Glutamatergic neuron (in vitro differentiated cells): ENCODE measurements at regions not wholly inside any gene's neighbourhood (a gene's known extent, or its start where the extent isn't known, plus 50 kb on each side); places are given as distances from the start of the nearest gene placed in this dataset.
A peak's percentile ranks its signal among the peaks of the same experiment; 100 is the strongest.

ENCODE experiments used
- DNase-seq: peaks from one replicate; pipeline ENCODE4 v3.0.0; 2022
- H3K27ac Mint-ChIP-seq: one replicate; pipeline ENCODE4 v1.8.0; 2020; ENCODE audit warnings: mild to moderate bottlenecking, mixed read lengths, inconsistent platforms; ENCODE audit not compliant: unreplicated experiment
- H3K27me3 Mint-ChIP-seq: one replicate; pipeline ENCODE4 v1.8.0; 2020; ENCODE audit warnings: mild to moderate bottlenecking, moderate library complexity, mixed read lengths, inconsistent platforms; ENCODE audit not compliant: unreplicated experiment
- H3K36me3 Mint-ChIP-seq: one replicate; pipeline ENCODE4 v1.8.0; 2020; ENCODE audit warnings: mild to moderate bottlenecking, mixed read lengths, inconsistent platforms; ENCODE audit not compliant: unreplicated experiment
- H3K4me1 Mint-ChIP-seq: one replicate; pipeline ENCODE4 v1.8.0; 2020; ENCODE audit warnings: mild to moderate bottlenecking, low read depth, mixed read lengths, inconsistent platforms; ENCODE audit not compliant: unreplicated experiment
- H3K4me3 Mint-ChIP-seq: one replicate; pipeline ENCODE4 v1.8.0; 2020; ENCODE audit warnings: mild to moderate bottlenecking, mixed read lengths, inconsistent platforms; ENCODE audit not compliant: unreplicated experiment
- H3K9me3 Mint-ChIP-seq: one replicate; pipeline ENCODE4 v1.8.0; 2020; ENCODE audit warnings: mild to moderate bottlenecking, moderate library complexity, mixed read lengths, inconsistent platforms; ENCODE audit not compliant: unreplicated experiment
- TF ChIP-seq, protein P1 (sequence below): fragments of 200-600 bp; sonication (generic); IDR thresholded peaks from one replicate; pipeline ENCODE4 v1.5.0; 2021; ENCODE audit not compliant: partially characterized antibody, unreplicated experiment

- TF ChIP-seq, protein P1, sequence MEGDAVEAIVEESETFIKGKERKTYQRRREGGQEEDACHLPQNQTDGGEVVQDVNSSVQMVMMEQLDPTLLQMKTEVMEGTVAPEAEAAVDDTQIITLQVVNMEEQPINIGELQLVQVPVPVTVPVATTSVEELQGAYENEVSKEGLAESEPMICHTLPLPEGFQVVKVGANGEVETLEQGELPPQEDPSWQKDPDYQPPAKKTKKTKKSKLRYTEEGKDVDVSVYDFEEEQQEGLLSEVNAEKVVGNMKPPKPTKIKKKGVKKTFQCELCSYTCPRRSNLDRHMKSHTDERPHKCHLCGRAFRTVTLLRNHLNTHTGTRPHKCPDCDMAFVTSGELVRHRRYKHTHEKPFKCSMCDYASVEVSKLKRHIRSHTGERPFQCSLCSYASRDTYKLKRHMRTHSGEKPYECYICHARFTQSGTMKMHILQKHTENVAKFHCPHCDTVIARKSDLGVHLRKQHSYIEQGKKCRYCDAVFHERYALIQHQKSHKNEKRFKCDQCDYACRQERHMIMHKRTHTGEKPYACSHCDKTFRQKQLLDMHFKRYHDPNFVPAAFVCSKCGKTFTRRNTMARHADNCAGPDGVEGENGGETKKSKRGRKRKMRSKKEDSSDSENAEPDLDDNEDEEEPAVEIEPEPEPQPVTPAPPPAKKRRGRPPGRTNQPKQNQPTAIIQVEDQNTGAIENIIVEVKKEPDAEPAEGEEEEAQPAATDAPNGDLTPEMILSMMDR = no peak
- DNase-seq = no peak
Measured at GRCh38 chr4:86487738-86488348, 106.3 kb upstream of the PTPN13 start.

DNA sequence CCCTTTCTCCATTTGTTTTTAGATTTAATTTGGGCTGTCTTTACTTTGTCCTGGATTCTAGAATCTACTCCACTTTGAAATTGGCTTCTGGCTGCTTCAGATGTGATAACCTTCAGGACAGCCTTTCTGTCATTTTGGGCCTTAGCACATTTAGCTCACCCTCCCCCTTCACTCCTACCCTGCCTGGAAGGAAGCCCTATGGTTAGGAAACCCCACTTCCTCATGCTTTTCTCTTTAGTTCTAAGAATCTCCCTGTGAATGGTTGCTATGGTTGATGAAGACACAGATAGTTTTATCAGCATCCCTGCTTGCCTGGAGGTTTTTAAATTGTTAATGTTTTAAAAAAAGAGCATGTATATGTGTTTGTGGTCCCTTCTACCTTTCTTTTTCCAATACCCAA, 100.7 kb upstream of the PTPN13 start:
- TF ChIP-seq, protein P1 = no peak
- H3K27me3 Mint-ChIP-seq = peaks cover 2% of the 10 kb centered on the region
- no peaks in the 10 kb centered on the region for H3K4me1 Mint-ChIP-seq
- no peak for DNase-seq
- no peak overlapping the region for H3K4me3 Mint-ChIP-seq
- H3K27ac Mint-ChIP-seq = no peak overlapping the region
- H3K36me3 Mint-ChIP-seq = no peaks in the 10 kb centered on the region
- no peaks in the 10 kb centered on the region for H3K9me3 Mint-ChIP-seq

More at GRCh38 chr4:86487738-86488348, 106.3 kb upstream of the PTPN13 start:
- Mint-ChIP-seq H3K9me3 (peaks cover 2% of the 10 kb centered on the region), H3K4me3 (no peak overlapping the region), H3K36me3 (no peaks in the 10 kb centered on the region), H3K27me3 (no peaks in the 10 kb centered on the region), H3K4me1 (peaks cover 8% of the 10 kb centered on the region), H3K27ac (no peak overlapping the region)

GRCh38 chr4:86496094-86497080, 97.7 kb upstream of the PTPN13 start:
- Mint-ChIP-seq H3K36me3 (no peaks in the 10 kb centered on the region), H3K27me3 (peaks cover 2% of the 10 kb centered on the region), H3K9me3 (no peaks in the 10 kb centered on the region), H3K4me1 (no peaks in the 10 kb centered on the region), H3K4me3 (no peak overlapping the region), H3K27ac (no peak overlapping the region)
- TF ChIP-seq, protein P1 = peak; percentile 95
- peak; percentile 42 for DNase-seq

- no peaks in the 10 kb centered on the region for H3K4me1 Mint-ChIP-seq
- peaks cover 2% of the 10 kb centered on the region for H3K27me3 Mint-ChIP-seq
- H3K4me3 Mint-ChIP-seq = no peak overlapping the region
- no peaks in the 10 kb centered on the region for H3K9me3 Mint-ChIP-seq
- no peak overlapping the region for H3K27ac Mint-ChIP-seq
- TF ChIP-seq, protein P1 = no peak
- H3K36me3 Mint-ChIP-seq = no peaks in the 10 kb centered on the region
- DNase-seq = no peak
Measured at GRCh38 chr4:86497131-86497530, 97.0 kb upstream of the PTPN13 start.
